Stomach (tissue), 4 donors: ENCODE measurements at regions not wholly inside any gene's neighbourhood (a gene's known extent, or its start where the extent isn't known, plus 50 kb on each side); places are given as distances from the start of the nearest gene placed in this dataset.

Experiments
- POLR2AphosphoS5 ChIP-seq, 3 donors: sonication (generic); formaldehyde crosslinking; IDR thresholded peaks; one replicate each; pipeline ENCODE4 v1.6.1; 2016; ENCODE audit warnings: antibody characterized with exemption in 3 of 3
- TF ChIP-seq, protein P1 (sequence below), 7 experiments: fragments of 450-650 bp in 4 of 7; fragments of 200-600 bp in 3 of 7; sonication (generic) in 3 of 7; IDR thresholded peaks; one replicate each; pipeline ENCODE4 v1.5.1; 2016 to 2019; ENCODE audit warnings: antibody characterized with exemption in 7 of 7, control low read depth in 2 of 7, mild to moderate bottlenecking in 1 of 7

- TF ChIP-seq POLR2AphosphoS5 (IDR thresholded peaks at IDR 0.05): peak in 2 of 3 donors; percentile 30 to 73
- TF ChIP-seq, protein P1, sequence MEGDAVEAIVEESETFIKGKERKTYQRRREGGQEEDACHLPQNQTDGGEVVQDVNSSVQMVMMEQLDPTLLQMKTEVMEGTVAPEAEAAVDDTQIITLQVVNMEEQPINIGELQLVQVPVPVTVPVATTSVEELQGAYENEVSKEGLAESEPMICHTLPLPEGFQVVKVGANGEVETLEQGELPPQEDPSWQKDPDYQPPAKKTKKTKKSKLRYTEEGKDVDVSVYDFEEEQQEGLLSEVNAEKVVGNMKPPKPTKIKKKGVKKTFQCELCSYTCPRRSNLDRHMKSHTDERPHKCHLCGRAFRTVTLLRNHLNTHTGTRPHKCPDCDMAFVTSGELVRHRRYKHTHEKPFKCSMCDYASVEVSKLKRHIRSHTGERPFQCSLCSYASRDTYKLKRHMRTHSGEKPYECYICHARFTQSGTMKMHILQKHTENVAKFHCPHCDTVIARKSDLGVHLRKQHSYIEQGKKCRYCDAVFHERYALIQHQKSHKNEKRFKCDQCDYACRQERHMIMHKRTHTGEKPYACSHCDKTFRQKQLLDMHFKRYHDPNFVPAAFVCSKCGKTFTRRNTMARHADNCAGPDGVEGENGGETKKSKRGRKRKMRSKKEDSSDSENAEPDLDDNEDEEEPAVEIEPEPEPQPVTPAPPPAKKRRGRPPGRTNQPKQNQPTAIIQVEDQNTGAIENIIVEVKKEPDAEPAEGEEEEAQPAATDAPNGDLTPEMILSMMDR (IDR thresholded peaks at IDR 0.05): peak in 2 of 7 experiments; percentile 13 to 18
These were observed 56.1 kb upstream of the FHL2 start for GRCh38 chr2:105454801-105455485.
